Peyer's patch (tissue), 4 donors: ENCODE measurements at regions not wholly inside any gene's neighbourhood (a gene's known extent, or its start where the extent isn't known, plus 50 kb on each side); places are given as distances from the start of the nearest gene placed in this dataset.

ENCODE experiments used
- DNase-seq, 3 donors: peaks; one replicate each; pipeline ENCODE4 v3.0.0-alpha.2; 2017 to 2019
- H3K27ac ChIP-seq, 4 donors: fragments of 200-600 bp; sonication (generic); one replicate each; pipeline ENCODE4 v1.5.1; 2016 to 2019
- H3K27me3 ChIP-seq, 2 donors: fragments of 200-600 bp; sonication (generic); one replicate each; pipeline ENCODE4 v1.5.1; 2019
- H3K36me3 ChIP-seq, 3 donors: fragments of 200-600 bp; sonication (generic); one replicate each; pipeline ENCODE4 v1.5.1; 2016 to 2019
- H3K4me1 ChIP-seq, 4 donors: fragments of 200-600 bp; sonication (generic); one replicate each; pipeline ENCODE4 v1.5.1; 2016 to 2019
- H3K4me3 ChIP-seq, 4 donors: fragments of 200-600 bp; sonication (generic); 1 replicate in 3 of 4; 2 replicates in 1 of 4; pipeline ENCODE4 v1.5.1; 2016 to 2019; ENCODE audit warnings: mild to moderate bottlenecking in 1 of 4
- H3K9me3 ChIP-seq, 4 donors: fragments of 200-600 bp; sonication (generic); one replicate each; pipeline ENCODE4 v1.5.1; 2016 to 2019; ENCODE audit warnings: mild to moderate bottlenecking in 1 of 4
- POLR2A ChIP-seq, 2 donors: fragments of 450-650 bp; IDR thresholded peaks; one replicate each; pipeline ENCODE4 v1.5.1; 2017; ENCODE audit warnings: antibody characterized with exemption in 2 of 2, mild to moderate bottlenecking in 2 of 2, moderate library complexity in 2 of 2
- TF ChIP-seq, protein P1 (sequence below), 6 experiments: fragments of 450-650 bp in 4 of 6; fragments of 200-600 bp in 2 of 6; sonication (generic) in 1 of 6; IDR thresholded peaks; one replicate each; pipeline ENCODE4 v1.5.1; 2017 to 2019; ENCODE audit warnings: antibody characterized with exemption in 6 of 6, mild to moderate bottlenecking in 3 of 6, moderate library complexity in 1 of 6

DNA sequence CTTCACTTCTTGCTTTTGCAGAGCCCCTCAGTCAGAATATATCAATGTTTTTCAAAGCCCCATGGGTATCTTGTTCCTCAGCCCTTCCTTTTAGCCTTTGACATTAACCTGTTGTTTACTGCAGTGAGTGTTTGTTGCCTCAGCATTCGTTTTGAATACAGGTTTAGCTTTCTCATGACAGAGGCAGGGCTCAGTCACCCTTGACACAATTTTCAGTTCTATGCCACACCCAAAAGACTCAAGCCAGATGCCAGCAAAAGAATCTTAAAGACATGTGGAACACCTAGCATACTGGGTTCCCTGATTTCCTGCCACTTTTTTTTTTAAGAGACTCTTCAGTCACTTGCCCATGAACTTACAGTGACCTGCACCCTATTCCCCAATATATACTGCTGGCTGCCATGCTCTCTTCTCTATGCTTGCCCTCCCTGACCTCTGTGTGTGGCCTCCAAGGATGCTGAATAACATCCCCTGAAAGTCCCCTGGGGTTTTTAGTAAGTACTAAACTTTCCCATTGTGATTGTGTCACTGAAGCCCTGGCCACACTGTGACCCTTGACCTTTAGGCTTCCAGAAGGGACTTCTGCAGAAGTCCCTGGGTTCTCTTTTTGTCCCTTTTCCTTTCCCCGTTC lies 1225.5 kb downstream of the TBC1D22A start:
- H3K27ac ChIP-seq, result no peak overlapping the region
- no peaks in the 10 kb centered on the region for H3K36me3 ChIP-seq
- DNase-seq, result no peak
- no peaks in the 10 kb centered on the region for H3K4me1 ChIP-seq
- H3K9me3 ChIP-seq, result peaks cover 0 to 8% (median 0%) of the 10 kb centered on the region in 4 donors
- TF ChIP-seq, protein P1, sequence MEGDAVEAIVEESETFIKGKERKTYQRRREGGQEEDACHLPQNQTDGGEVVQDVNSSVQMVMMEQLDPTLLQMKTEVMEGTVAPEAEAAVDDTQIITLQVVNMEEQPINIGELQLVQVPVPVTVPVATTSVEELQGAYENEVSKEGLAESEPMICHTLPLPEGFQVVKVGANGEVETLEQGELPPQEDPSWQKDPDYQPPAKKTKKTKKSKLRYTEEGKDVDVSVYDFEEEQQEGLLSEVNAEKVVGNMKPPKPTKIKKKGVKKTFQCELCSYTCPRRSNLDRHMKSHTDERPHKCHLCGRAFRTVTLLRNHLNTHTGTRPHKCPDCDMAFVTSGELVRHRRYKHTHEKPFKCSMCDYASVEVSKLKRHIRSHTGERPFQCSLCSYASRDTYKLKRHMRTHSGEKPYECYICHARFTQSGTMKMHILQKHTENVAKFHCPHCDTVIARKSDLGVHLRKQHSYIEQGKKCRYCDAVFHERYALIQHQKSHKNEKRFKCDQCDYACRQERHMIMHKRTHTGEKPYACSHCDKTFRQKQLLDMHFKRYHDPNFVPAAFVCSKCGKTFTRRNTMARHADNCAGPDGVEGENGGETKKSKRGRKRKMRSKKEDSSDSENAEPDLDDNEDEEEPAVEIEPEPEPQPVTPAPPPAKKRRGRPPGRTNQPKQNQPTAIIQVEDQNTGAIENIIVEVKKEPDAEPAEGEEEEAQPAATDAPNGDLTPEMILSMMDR (IDR thresholded peaks at IDR 0.05), result no peak
- no peak for TF ChIP-seq POLR2A (IDR thresholded peaks at IDR 0.05)
- no peak overlapping the region for H3K4me3 ChIP-seq
- H3K27me3 ChIP-seq, result no peaks in the 10 kb centered on the region

DNA sequence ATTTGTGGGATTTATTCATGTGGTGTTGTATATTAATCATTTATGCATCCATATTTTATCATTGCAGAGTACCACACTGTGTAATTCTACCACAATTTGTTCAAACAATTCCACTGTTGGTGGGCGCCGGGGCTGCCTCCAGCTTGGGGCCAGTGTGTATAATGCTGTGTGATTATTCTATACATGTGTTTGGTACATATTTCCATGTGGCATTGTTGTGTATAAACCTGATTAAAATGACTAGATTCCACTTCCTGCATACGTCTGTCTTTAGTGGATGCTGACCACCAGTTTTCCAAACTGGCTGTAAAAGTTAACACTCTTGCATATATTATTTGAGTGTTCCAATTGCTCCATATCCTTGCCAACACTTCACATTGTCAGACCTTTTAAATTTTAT lies 1213.8 kb downstream of the TBC1D22A start:
- TF ChIP-seq, protein P1 (IDR thresholded peaks at IDR 0.05), result no peak
- no peak for TF ChIP-seq POLR2A (IDR thresholded peaks at IDR 0.05)
- Histone ChIP-seq H3K36me3 (no peaks in the 10 kb centered on the region), H3K4me1 (no peaks in the 10 kb centered on the region), H3K9me3 (no peaks in the 10 kb centered on the region), H3K27ac (no peak overlapping the region), H3K27me3 (no peaks in the 10 kb centered on the region), H3K4me3 (no peak overlapping the region)
- DNase-seq, result no peak

DNA sequence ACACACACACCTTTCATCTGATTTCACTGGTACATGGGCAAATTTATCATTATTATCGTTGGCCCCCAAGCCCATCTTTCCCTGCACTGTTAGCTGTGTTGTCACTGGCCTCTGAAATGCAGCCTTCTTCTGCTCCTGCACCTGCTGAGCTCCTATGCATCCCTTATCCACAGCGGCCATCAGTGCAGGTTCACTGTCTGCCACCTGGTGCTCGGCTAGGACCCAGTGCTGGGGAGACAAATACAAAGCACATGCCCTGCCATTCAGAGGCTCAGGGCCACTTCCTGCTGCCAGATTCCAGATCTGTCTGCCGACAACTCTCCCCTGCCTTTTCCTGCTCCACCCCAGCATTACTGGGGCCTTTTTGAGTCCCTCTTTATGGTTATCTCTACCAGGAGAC lies 1205.4 kb downstream of the TBC1D22A start:
- H3K4me1 ChIP-seq, result no peaks in the 10 kb centered on the region
- TF ChIP-seq POLR2A (IDR thresholded peaks at IDR 0.05), result no peak
- TF ChIP-seq, protein P1 (IDR thresholded peaks at IDR 0.05), result no peak
- no peaks in the 10 kb centered on the region for H3K9me3 ChIP-seq
- no peak for DNase-seq
- H3K4me3 ChIP-seq, result no peak overlapping the region
- no peaks in the 10 kb centered on the region for H3K36me3 ChIP-seq
- H3K27ac ChIP-seq, result no peak overlapping the region
- H3K27me3 ChIP-seq, result no peaks in the 10 kb centered on the region

DNA sequence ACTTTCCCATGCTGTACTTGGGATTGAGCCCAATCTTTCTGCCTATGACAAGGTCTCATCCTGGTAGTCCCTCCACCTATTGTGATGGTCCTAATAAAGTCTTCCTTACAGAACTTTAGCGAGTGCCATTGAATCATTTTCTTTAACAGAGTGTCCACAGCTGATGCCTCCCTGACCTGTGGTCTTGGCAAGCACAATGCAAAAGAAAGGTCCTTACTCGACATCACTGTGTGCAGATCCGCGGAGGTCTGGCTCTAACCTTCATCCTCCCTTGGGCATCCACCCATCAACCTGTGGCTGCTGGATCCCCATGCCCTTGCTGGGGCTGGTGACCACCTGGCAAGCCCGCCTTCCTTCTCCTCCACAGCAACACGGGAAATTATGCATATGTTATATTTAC lies 1203.9 kb downstream of the TBC1D22A start:
- no peak overlapping the region for H3K27ac ChIP-seq
- TF ChIP-seq, protein P1 (IDR thresholded peaks at IDR 0.05), result no peak
- no peak for TF ChIP-seq POLR2A (IDR thresholded peaks at IDR 0.05)
- DNase-seq, result no peak

DNA sequence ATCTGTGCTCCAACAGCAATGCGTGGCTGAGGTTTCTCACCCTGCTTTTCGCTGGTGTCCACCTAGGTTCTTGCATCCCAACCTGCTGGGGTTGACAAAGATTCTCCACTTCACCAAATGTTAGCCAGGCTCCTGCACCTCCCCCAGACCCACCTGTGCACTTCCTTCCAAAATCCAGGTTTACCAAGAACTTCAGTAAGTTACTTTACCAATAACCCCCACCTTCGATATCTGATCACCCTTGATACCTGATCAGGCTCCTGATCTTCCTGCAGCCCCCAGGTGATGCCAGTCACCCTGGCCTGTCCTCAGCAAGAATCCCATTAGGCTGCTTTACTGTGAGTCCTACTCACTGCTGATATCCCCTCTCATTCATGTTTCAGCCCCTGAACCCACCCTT lies 1203.4 kb downstream of the TBC1D22A start:
- no peak for TF ChIP-seq POLR2A (IDR thresholded peaks at IDR 0.05)
- TF ChIP-seq, protein P1 (IDR thresholded peaks at IDR 0.05), result no peak
- H3K27me3 ChIP-seq, result no peaks in the 10 kb centered on the region
- DNase-seq, result no peak

More for the DNA sequence above, 1203.9 kb downstream of the TBC1D22A start:
- Histone ChIP-seq H3K4me1 (no peaks in the 10 kb centered on the region), H3K36me3 (no peaks in the 10 kb centered on the region), H3K9me3 (no peaks in the 10 kb centered on the region), H3K4me3 (no peak overlapping the region), H3K27me3 (no peaks in the 10 kb centered on the region)

DNA sequence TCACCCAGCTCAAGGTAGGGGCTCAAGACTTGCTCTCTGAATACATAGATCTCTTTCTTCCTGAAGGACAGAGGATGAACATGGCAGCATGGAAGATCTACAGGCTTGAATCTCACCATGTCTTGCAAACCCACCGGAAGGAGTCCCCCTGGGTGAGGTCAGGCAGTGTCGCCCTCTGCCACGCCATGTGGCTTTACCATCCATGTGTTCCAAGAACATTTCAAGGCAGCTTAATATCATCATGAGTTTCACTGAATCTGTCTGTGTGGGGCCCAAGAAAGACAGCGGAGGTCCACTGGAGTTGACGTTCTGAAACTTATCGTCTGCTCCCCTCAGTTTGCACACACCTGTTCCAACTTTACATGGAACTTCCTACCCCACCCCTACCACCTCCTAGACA lies 1202.6 kb downstream of the TBC1D22A start:
- H3K36me3 ChIP-seq, result no peaks in the 10 kb centered on the region
- H3K27ac ChIP-seq, result no peak overlapping the region
- no peak for DNase-seq
- H3K4me3 ChIP-seq, result no peak overlapping the region
- H3K9me3 ChIP-seq, result no peaks in the 10 kb centered on the region
- H3K4me1 ChIP-seq, result no peaks in the 10 kb centered on the region
- no peak for TF ChIP-seq POLR2A (IDR thresholded peaks at IDR 0.05)
- TF ChIP-seq, protein P1 (IDR thresholded peaks at IDR 0.05), result no peak
- no peaks in the 10 kb centered on the region for H3K27me3 ChIP-seq

More for the DNA sequence above, 1203.4 kb downstream of the TBC1D22A start:
- Histone ChIP-seq H3K4me1 (no peaks in the 10 kb centered on the region), H3K9me3 (no peaks in the 10 kb centered on the region), H3K36me3 (no peaks in the 10 kb centered on the region), H3K27ac (no peak overlapping the region), H3K4me3 (no peak overlapping the region)
